SK-N-DZ (cell line): ENCODE measurements at regions not wholly inside any gene's neighbourhood (a gene's known extent, or its start where the extent isn't known, plus 50 kb on each side); places are given as distances from the start of the nearest gene placed in this dataset.
"Not testable (repeated sequence)": the region's sequence is repeated elsewhere in the genome, so short reads cannot be mapped to it uniquely, and the experiment has no call there.

Source experiments
- DNase-seq: peaks from one replicate; pipeline ENCODE4 v3.0.0-alpha.2; 2015; ENCODE audit warnings: low spot score

DNA sequence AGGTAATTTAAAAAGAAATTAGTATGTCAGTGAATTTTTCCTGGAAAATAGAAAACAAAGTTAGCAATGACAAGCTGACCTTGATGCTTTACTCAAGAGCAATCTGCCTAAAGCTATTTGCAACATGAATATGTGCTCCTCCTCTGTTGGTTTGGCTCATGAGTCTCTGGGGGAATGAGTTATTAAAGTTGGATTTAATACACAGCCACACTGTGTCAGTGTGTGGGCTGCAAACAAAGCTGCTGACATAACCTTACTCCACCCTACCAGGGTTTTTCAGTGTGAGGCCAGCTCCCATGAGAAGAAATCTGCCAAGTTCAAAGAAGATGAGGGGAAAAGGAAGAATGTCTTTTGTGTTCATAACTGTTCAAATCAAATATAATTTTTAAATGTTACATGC is 280.5 kb downstream of the TLL1 start:
- no peak for DNase-seq

DNA sequence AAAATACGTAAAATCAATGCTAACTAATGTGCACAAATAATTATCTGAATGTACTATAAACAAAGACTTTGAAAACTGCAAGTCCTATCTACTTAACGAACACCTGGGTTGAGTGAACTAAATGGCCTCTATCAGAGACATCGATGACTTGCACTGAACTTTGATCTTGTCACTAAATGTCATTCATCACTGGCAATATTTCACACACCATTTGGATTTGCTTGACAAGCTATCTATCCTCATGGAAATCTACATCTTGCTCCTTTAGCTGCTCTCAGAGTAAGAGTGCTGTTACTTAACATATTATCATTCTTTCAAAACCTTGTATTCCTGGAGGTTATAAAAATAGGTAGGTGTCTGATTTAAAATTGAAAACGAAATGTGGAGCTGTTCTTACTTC is 289.3 kb downstream of the TLL1 start:
- no peak for DNase-seq

DNA sequence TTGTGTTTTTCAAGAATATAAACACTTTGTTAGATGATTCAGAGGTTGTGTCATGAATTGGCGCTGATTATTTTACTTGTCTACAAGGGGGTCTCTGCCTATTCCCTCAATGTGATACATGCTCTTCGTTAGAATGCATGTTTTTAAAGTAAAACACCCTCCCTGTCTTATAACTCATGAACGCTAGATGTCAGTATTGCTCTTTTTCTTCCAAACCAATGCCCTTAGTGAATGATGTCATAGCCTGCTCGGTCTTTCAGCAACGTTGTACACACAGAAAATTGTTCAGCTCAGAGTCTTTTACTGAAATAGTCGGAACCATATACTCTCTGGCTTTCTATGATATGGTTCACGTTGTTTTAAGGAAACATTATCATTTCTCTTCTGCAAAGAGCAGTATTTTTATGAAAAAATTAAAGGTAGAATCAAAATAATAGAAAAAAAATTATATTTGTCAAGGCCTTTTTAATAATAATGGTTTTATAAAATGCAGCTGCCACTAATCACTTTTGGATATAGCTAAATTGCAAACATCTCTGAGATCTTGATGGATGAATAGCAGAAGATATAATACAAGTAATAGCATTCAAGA is 292.9 kb downstream of the TLL1 start:
- peak; percentile 70 for DNase-seq

DNA sequence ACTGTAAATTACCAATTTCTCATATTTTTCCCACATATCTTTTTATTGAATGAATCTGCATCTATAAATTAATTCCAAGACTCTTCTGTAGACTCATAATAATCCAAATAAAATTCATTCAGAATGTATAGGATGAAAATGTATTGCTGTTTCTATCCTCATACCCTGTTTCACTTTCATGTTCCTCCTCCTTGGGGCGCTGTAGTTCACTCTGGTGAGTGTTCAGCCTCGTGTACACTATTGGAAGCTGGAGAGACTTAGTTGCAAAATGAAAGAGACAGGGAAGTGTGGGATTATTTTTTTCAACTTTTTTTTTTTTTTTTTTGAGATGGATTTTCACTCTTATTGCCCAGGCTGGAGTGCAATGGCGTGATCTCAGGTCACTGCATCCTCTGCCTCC is 296.1 kb downstream of the TLL1 start:
- no peak for DNase-seq

DNA sequence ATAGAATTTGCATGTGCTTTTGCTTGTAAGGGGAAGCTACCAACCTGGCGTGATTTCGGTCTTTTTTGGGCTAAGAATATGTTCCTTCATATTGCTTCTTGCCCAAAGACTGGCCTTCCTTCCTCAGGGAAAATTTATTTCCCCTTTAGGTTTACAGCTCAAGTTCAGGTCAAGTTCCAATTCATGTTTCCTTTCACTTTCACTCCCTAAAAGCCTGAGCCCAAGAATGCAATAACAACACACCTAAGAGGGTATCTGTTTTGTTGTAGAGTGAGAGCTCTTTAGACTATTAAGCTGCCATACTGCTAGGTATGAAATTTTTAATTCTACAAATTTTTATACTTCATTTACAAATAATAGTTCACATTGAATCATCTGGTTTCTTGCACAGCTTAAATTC is 299.6 kb downstream of the TLL1 start:
- no peak for DNase-seq

DNA sequence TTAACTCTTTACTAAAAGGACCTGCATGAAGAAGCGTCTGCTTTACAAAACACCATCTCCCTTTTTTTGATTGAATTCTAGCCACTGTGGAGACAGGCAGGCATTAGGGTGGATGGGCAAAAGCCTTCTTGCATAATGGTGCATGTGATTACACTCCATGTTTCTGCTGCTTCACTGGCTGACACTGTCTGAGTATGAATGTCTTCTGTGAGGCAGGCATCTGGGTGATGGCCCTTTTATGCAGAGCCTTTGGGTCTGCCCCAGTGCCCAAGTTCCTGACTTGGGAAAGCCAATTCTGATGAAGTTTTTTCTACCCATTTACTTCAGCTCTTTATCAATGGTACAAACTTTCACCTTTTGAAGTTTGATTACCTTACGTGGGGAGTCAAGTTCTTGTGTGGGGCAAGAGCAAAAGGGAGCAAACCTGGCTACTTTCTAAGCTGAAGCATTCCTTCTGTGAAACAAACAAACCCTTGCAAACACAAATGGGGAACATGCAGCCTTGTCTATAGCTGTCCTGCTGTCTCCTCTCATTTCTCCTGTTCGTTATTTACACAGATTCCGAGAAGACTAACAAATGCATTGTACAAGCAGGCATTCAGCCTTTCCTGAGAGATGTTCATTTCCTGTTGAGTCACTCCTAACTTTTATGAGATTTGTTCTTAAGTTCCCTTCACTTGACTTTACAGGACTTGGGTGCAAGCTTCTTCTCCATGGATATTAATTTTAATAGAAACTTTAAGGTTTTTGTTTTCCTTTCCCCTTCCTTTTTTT is 301.9 kb downstream of the TLL1 start:
- DNase-seq, result no peak

DNA sequence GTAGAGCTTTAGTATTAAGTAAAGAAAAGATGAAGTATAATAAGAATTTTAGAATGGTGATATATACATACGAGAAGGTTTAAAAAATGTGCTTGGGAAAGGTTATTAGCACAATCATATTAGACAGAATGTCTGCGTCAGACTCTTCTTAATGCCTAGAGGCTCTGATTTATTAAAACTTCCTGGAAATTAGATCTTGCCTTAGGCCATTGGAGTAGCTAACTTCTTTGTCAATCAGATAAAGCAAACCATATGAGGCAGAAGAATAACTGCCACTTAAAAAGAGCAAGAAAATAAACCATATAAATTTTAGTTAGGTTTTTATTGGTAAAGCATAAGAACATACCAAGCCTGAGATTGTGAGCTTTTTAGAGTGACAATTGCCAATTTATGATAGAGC is 309.1 kb downstream of the TLL1 start:
- DNase-seq, result no peak

DNA sequence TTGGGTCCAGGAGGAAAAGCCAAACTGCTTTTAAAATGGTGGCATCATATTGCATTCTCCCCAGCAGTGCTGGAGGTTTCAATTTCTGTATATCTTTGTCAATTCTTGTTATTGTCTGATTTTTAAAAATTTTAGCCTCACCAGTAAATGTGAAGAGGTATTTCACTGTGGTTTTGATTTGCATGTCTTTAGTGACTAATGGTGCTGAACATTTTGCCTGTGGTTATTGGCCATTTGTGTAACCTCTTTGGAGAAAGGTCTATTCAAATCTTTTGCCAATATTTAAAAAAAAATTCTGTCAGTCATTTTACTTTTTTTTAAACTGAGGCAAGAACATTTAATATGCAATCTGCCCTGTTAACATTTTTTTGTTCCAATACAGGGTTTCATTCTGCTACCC is 322.1 kb downstream of the TLL1 start:
- DNase-seq, result no peak

DNA sequence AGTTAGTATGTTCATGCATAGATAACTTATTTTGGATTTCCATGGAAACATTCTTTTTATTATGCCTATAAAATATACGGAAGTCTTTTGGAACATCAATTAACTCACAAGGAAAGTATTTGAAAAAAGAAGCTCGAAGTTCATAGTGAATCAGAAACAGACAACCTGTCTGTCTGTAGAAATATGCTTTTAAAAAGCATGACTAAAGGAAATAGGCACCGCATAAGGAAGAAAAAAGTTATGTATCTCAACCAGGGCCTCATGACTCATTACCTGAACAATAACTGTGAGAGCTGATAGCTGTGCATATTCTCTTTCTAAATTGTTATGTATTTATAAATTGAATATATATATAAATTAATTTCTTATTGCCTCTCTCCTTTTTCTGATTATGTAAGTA is 324.1 kb downstream of the TLL1 start:
- no peak for DNase-seq

DNA sequence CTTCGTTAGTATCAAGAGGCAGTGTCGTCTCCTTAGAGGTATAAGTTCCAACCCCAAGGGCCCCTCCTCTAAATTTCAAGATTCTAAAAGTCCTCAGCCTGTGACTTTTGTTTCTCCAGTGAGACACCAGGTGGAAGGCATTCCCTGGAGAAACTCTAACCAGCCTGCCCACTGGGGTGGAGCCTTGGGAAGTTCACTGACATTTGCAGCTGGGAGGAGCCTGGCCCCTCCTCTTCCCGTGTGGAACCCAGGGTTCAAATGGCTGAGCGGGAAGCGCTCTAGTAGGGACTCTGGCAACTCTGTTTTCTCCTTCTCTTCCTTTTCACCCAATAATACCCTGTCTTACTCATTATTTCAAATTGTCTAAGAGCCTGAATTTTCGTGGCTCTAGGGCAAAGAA is 325.0 kb downstream of the TLL1 start:
- DNase-seq, result no peak

DNA sequence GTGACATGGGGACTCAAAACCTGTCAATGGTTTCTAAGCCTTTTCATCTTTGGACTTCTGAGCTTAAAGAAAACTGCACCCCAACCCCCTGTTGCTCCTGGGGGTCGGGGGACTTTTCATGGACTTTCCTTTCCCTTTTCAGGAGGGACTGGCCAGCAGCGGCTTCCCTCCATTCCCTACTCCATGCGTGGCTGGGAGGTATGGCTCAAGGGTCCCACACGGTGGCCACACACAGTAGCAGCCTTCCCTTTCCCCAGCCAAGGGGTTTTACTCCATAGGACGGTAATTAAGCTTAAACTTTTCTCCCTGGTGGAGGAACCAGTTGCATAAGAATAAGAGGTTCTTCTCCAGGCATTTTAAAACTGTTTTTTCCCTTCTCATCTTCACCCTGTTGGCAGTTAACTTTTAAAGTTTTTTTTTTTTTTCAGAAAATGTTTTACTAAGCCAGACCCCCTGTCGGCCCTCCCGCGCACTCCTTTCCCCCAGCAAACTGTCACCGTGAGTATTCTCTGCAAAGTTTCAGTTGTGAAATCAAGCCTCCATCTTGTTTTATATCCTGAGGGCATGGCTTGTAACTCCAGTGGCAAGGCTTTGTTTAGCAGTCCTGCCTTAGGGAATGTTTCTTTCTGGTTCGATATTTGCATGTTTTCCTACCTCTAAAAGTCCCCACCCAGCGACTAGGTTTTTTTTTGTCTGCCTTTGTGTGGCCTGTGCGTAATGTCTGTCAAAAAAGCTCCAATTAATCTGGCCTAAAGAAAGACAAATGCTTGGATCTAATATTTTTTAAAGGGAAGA is 325.7 kb downstream of the TLL1 start:
- DNase-seq, result no peak

DNA sequence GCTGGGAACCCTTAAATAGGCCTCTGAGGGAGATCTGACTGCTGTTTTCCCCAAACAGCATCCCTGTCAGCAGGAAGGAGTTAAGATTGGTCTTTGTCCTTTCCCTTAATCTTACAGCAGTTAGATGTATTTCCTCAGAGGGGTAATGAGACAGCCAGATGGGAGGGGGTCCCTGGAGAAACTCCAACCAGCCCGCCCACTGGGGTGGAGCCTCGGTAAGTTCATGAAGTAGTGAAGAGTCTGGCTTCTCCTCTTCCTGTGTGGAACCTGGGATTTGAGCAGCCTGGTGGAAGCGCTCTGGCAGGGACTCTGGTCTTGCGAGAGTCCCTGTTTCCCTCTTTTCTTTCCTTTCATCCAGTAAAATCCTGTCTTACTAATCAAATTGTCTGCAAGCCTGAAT is 330.0 kb downstream of the TLL1 start:
- no peak for DNase-seq

DNA sequence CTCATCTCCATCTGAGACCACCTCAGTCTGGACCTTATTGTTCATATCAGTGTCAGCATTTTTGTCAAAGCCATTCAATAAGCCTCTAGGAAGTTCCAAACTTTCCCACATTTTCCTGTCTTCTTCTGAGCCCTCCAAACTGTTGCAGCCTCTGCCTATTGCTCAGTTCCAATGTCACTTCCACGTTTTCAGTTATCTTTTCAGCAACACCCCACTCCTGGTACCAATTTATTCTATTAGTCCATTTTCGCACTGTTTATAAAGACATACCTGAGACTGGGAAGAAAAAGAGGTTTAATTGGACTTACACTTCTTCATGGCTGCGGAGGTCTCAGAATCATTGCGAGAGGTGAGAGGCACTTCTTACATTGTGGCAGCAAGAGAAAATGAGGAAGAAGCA is 339.3 kb downstream of the TLL1 start:
- not testable (repeated sequence) for DNase-seq

DNA sequence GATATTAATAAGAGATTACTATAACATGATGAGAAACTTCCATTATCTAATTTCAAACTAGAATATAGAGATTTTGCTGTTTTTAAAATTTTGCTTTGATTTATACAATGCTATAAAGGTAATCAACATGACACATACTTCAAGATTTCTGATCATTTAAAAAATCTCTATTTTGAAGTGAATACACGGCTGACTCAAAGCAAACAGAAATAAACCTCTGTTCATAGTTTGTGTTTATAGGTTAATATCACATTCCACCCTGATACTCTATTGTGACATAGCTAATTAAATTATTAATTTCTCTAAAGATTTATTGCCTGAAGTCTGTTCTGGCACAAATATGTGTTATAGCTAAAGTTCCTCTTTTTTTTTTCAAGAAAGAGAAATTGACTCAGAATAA is 349.2 kb downstream of the TLL1 start:
- DNase-seq, result no peak

DNA sequence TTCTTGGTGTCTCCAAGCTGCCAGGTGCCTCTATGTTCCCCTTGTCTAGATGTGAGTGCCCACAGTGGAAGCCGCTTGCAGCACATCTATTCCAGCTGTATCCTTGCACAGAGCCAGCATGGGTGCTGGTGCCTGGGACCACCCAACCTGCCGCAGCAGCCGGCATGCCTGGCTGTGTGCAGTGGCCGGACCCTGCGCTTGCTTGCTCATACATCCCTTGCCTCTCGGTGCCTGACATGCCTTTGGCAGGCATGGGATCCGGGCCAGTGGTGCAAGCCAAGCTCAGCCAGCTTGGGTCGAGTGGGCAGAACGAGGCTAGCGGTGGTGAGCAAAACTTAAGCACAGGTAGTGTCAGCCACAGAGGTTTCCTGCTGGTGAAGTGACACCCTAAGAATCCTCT is 355.1 kb downstream of the TLL1 start:
- DNase-seq, result no peak

DNA sequence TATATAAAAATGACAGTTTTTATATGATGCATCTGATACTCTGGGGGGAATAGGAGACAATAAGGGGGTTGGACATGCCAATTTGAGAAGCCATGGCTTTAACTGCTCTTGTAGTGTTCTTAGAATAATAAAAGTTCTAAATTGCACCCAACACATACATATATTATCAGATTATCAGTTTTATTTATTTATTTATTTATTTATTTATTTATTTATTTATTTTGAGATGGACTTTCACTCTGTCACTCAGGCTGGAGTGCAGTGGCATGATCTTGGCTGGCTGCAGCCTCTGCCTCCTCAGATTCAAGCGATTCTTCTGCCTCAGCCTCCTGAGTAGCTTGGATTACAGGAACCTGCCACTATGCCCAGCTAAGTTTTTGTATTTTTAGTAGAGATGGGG is 356.8 kb downstream of the TLL1 start:
- no peak for DNase-seq

DNA sequence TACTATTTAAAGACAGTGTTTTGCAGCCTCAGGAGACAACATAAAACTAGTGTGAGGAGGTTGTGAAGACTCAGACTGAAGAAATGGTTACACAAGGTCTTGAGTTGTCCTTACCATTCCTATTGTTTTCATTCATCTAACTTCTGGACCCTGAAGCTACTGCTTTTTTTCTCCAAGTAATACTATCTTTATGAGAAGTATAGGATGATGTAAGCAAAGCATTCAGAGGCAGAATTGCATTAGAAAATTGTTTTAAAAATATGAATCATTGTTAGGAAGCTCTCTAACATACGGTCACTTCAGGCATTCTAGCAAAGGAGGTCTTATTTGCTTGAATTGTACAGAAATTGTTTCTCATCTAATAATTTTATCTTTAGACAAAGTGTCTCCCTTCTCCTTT is 357.8 kb downstream of the TLL1 start:
- DNase-seq, result no peak

DNA sequence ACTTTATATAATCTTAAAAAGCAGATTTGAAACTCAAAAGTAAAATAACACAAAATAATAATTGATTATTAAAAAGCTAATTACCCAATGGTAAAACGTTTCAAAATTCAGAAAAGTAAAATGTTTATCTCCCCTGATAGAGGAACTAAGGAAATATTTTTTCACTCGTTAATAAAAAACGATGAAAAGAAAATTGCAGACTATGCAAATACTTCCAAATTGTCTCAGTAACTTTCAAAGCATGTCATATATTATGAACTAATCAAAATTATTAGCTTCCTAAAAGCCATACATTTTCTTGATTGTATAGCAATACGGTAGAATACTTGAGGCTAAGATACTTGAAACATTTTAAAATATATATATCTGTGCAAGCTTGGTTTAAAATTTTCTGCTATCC is 366.3 kb downstream of the TLL1 start:
- DNase-seq, result no peak

DNA sequence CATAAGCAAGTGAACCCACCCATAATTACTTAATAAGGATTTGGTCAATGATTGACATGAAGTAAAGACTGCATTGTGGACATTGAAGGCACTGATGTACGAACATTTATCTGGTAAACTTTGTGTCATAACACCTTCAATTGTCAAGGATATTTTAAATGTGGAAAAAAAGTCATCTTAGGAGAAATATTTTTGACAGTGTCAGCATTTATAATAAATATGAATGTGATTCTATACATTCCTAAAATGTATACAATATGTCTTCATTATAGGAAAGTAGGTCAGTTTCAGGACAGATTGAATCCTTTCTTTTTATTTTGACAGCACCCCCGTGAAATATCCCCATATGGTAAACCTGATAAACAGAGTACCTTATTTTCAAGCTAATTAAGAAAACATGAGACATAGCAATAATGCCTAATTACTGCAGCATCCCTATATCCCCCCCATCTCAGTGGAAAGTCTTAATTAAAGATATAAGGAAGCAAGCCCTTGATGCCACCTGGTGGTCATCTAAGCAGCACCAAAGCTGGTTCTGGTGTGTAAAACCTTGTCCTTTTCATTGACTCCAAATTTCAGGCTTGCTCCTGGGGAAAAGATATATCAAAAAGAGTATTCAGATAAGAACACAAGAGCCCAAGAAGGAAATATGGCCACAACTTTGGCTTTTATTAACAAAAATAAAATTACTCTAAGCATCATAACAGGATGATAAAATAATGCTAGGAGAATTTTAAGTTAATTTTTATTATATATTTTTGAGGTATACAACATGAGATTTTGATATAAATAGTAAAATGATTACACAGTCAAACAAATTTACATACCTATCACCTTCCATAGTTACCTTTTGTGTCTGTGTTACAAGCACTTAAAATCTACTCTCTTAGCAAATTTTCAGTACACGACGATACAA is 379.7 kb downstream of the TLL1 start:
- DNase-seq, result peak; percentile 2

DNA sequence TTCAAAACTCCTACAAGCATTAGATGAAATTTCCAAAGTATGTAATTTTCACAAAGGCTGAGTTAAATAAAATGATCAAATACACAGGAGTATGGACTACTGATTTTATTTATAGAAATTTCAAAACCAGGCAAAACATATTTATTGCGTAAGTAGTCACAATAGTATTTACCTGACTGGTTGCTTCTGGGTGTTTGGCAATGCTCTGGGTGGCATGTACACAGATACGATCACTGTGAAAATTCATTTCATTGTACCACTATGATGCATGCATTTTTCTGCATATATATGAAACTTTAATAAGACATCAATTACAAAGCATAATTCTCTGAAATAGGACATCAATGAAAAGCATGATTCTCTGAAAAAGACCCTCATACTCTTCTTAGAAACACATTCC is 384.2 kb downstream of the TLL1 start:
- no peak for DNase-seq

DNA sequence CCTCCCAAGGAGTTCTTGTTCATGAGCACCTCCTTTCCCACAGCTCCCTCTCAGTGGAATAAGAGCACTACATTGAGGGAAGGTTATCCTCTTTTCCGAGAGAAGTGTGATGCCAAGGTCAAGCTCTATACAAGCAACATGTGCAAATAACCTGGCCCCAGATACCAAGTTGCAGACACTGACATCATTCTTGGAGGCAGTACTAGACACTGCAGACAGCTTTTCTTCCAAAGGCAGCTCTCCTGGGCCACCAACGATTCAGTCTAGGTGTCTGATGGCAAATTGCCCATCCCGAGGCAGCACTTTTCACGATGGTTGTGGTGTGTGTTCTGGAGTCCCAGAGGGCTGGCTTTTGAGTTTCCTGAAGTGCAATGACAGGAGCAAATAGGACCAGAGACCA is 384.9 kb downstream of the TLL1 start:
- DNase-seq, result no peak

DNA sequence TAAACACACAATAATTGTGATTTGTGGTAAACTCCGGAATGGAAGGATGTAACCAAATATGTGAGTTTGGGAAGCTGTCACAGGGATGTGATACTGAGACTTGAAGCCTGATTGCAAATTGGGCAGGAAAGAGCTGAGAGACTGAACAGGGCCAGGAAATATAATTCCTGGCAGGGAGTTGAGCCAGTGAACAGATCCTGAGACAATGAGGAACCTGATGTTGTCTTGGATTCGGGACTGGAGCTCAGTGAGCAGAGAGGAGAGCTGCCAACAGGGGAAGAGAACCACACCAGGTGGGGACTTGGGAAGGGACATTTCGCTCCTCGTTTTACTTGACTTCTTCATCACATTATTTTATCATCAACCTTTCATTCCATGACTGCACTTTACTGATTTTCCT is 386.0 kb downstream of the TLL1 start:
- no peak for DNase-seq
